OCI-LY7 (cell line): ENCODE measurements at regions not wholly inside any gene's neighbourhood (a gene's known extent, or its start where the extent isn't known, plus 50 kb on each side); places are given as distances from the start of the nearest gene placed in this dataset.

Experiments
- BruUV-seq: library from RNA; stranded (reverse); fragments of 400-500 nt; replicated peaks from 2 replicates; lab custom pipeline; 2021; lab: Mats Ljungman, UMichigan
- CTCF ChIA-PET: fragments of 300-600 bp; sonication (Branson Sonifier 250); formaldehyde crosslinking; loops from one replicate; lab custom pipeline; 2022; ENCODE audit warnings: antibody characterized with exemption; ENCODE audit not compliant: unreplicated experiment; lab: Charles Lee
- POLR2A ChIA-PET: fragments of 300-600 bp; sonication (Branson Sonifier 250); formaldehyde crosslinking; loops from one replicate; lab custom pipeline; 2022; ENCODE audit warnings: antibody characterized with exemption; lab: Charles Lee
- DNase-seq: peaks from one replicate; pipeline ENCODE4 v3.0.0-alpha.2; 2015; ENCODE audit warnings: low spot score
- H2AFZ ChIP-seq: fragments of 200-600 bp; sonication (generic), shearing (Covaris generic); 2 replicates; pipeline ENCODE4 v1.6.1; 2014; ENCODE audit warnings: mild to moderate bottlenecking, antibody characterized with exemption, low read length, moderate library complexity
- H3K27ac ChIP-seq: fragments of 200-600 bp; sonication (generic); 2 replicates; pipeline ENCODE4 v1.5.1; 2014; ENCODE audit warnings: mixed run types, low read depth, mild to moderate bottlenecking, moderate library complexity, low read length, inconsistent platforms; ENCODE audit not compliant: poor library complexity, severe bottlenecking
- H3K36me3 ChIP-seq: fragments of 200-600 bp; sonication (generic); 2 replicates; pipeline ENCODE4 v1.6.1; 2014; ENCODE audit warnings: mild to moderate bottlenecking, antibody characterized with exemption, low read length, moderate library complexity, mixed read lengths; ENCODE audit not compliant: insufficient read depth
- H3K4me1 ChIP-seq: fragments of 200-600 bp; sonication (generic); 2 replicates; pipeline ENCODE4 v1.5.1; 2014; ENCODE audit warnings: mild to moderate bottlenecking, low read length; ENCODE audit not compliant: insufficient read depth, poor library complexity, severe bottlenecking
- H3K4me2 ChIP-seq: fragments of 200-600 bp; sonication (generic); 2 replicates; pipeline ENCODE4 v1.6.1; 2014; ENCODE audit warnings: mild to moderate bottlenecking, low read length
- H3K4me3 ChIP-seq: fragments of 200-600 bp; sonication (generic); 2 replicates; pipeline ENCODE4 v1.5.1; 2014; ENCODE audit warnings: mild to moderate bottlenecking, low read depth, low read length; ENCODE audit not compliant: poor library complexity, severe bottlenecking
- H3K79me2 ChIP-seq: fragments of 200-600 bp; sonication (generic); 2 replicates; pipeline ENCODE4 v1.6.1; 2016; ENCODE audit warnings: low read depth, mild to moderate bottlenecking, low read length, moderate library complexity, mixed read lengths; ENCODE audit not compliant: insufficient read depth
- H3K9me2 ChIP-seq: fragments of 200-600 bp; sonication (generic); 2 replicates; pipeline ENCODE4 v1.6.1; 2016; ENCODE audit warnings: mild to moderate bottlenecking, low read length, mixed read lengths; ENCODE audit not compliant: insufficient read depth
- H3K9me3 ChIP-seq: fragments of 200-600 bp; sonication (generic); 2 replicates; pipeline ENCODE4 v1.6.1; 2014; ENCODE audit warnings: mild to moderate bottlenecking, mixed run types, low read length, mixed read lengths
- H4K20me1 ChIP-seq: fragments of 200-600 bp; sonication (generic); 2 replicates; pipeline ENCODE4 v1.6.1; 2014; ENCODE audit warnings: mild to moderate bottlenecking, antibody characterized with exemption, low read length, moderate library complexity, mixed read lengths; ENCODE audit not compliant: insufficient read depth
- EZH2phosphoT487 ChIP-seq: fragments of 200-600 bp; sonication (generic); IDR thresholded peaks from 2 replicates; pipeline ENCODE4 v1.6.1; 2018; ENCODE audit warnings: low read depth, borderline replicate concordance, mild to moderate bottlenecking, mixed run types, antibody characterized with exemption, low read length, moderate library complexity, mixed read lengths
- intact Hi-C: fragments of 100-400 bp; cut with micrococcal nuclease; formaldehyde crosslinking; loops from one replicate; pipeline ENCODE4 v1.10.0; 2022; ENCODE audit not compliant: unreplicated experiment
- TF ChIP-seq, protein P1 (sequence below): fragments of 200-600 bp; sonication (generic); conservative IDR thresholded peaks from 2 replicates; pipeline ENCODE4 v1.5.1; 2014; ENCODE audit warnings: mild to moderate bottlenecking, antibody characterized with exemption, low read length, moderate library complexity, mixed read lengths

DNA sequence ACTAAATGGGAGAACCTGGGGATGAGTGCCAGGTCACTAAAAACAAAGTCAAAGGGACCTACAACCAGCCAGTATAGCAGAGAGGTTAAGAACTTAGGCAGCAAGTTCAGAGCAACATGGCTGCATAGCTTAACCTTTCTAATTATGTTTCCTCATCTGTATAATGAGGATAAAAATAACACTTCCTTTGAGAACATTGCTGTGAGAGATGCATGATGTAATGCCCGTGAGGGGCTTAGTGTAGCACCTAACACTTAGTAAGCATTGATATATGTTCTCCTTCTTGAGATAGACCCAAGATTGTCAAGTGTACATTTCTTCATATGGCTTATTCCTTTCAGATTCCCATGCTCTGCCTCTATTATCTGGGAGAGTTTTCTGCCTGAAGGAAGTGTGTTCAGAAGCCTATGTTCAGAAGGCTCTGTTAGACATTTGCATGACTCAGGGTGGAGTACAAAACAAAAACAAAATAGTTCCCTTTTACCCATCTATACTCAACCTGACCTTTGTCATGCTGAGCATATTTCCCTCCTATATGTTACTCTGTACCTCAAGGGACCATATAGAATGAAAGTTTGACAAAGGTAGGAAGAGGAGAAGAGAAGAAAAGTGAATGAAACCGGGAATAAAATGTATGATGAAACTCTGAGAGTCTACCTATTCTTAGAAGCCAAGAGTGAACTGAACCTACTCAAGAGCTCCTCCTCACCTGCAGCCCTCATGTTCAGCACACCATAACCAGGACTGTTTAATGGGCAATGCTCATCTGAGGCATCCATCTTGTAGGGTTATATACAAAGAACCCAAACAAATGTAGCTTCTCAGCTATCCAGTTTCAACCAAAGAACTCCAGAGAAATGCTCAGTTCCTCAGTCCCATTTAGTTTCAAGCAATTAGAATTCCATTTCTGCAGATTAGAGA lies 70.7 kb upstream of the KCNMB2 start:
- CTCF ChIA-PET = interaction anchor here (1.1 kb wide), 1 partner anchor 322 kb away, joined by 4 read pairs; no protein-coding TSS in a partner anchor
- Histone ChIP-seq H2AFZ (no peak overlapping the region), H4K20me1 (no peaks in the 10 kb centered on the region), H3K4me1 (no peaks in the 10 kb centered on the region), H3K27ac (no peak overlapping the region), H3K4me2 (no peak overlapping the region), H3K9me3 (no peaks in the 10 kb centered on the region), H3K79me2 (no peaks in the 10 kb centered on the region), H3K4me3 (no peak overlapping the region), H3K9me2 (no peaks in the 10 kb centered on the region), H3K36me3 (no peaks in the 10 kb centered on the region)
- no peak for DNase-seq
- no TSS peak for BruUV-seq
- no peak for TF ChIP-seq EZH2phosphoT487
- TF ChIP-seq, protein P1, sequence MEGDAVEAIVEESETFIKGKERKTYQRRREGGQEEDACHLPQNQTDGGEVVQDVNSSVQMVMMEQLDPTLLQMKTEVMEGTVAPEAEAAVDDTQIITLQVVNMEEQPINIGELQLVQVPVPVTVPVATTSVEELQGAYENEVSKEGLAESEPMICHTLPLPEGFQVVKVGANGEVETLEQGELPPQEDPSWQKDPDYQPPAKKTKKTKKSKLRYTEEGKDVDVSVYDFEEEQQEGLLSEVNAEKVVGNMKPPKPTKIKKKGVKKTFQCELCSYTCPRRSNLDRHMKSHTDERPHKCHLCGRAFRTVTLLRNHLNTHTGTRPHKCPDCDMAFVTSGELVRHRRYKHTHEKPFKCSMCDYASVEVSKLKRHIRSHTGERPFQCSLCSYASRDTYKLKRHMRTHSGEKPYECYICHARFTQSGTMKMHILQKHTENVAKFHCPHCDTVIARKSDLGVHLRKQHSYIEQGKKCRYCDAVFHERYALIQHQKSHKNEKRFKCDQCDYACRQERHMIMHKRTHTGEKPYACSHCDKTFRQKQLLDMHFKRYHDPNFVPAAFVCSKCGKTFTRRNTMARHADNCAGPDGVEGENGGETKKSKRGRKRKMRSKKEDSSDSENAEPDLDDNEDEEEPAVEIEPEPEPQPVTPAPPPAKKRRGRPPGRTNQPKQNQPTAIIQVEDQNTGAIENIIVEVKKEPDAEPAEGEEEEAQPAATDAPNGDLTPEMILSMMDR = no peak
- POLR2A ChIA-PET = interaction anchor here (0.5 to 3.4 kb wide), 11 partner anchors 10 to 231 kb away, joined by 3 to 14 read pairs (median 3); no protein-coding TSS in a partner anchor
- intact Hi-C loops = no loop called here

GRCh38 chr3:178472941-178473340 lies 63.3 kb upstream of the KCNMB2 start:
- no peak for DNase-seq
- Histone ChIP-seq H3K27ac (no peak overlapping the region), H3K9me2 (no peaks in the 10 kb centered on the region), H3K4me3 (no peak overlapping the region), H3K36me3 (no peaks in the 10 kb centered on the region), H3K79me2 (no peaks in the 10 kb centered on the region), H2AFZ (no peak overlapping the region), H4K20me1 (no peaks in the 10 kb centered on the region), H3K9me3 (no peaks in the 10 kb centered on the region), H3K4me2 (no peak overlapping the region), H3K4me1 (no peaks in the 10 kb centered on the region)
- BruUV-seq = no TSS peak
- CTCF ChIA-PET = no interaction called here
- POLR2A ChIA-PET = interaction anchor here (0.7 kb wide), 1 partner anchor 8 kb away, joined by 3 read pairs; no protein-coding TSS in a partner anchor
- TF ChIP-seq EZH2phosphoT487 = no peak
- TF ChIP-seq, protein P1 = no peak
- intact Hi-C loops = no loop called here

DNA sequence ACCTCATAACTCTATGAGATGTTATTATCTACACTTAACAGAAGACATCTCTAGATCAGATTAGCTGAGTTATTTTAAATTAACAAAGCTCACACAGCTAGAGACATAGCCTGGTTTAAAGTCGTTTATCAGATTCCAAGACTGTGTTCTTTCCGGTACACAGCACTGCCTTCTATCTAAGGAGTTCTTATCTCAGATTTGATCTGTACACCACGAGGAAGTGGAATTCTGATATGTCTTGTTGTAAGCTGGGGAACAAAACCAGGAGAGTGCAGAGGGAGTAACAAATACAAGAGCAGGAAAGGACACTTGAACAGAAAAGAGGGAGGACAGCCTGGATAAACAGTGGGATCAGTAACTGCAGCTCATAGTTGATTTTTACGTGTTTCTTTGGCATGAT lies 61.7 kb upstream of the KCNMB2 start:
- POLR2A ChIA-PET = interaction anchor here (1.9 kb wide), 1 partner anchor 9 kb away, joined by 9 read pairs; no protein-coding TSS in a partner anchor
- no peaks in the 10 kb centered on the region for H3K79me2 ChIP-seq
- H3K36me3 ChIP-seq = no peaks in the 10 kb centered on the region
- CTCF ChIA-PET = no interaction called here
- no peaks in the 10 kb centered on the region for H4K20me1 ChIP-seq
- H3K9me3 ChIP-seq = no peaks in the 10 kb centered on the region
- H3K4me3 ChIP-seq = no peak overlapping the region
- H3K4me1 ChIP-seq = no peaks in the 10 kb centered on the region
- DNase-seq = no peak
- H2AFZ ChIP-seq = no peak overlapping the region
- no peak overlapping the region for H3K27ac ChIP-seq
- BruUV-seq = no TSS peak
- TF ChIP-seq EZH2phosphoT487 = no peak
- TF ChIP-seq, protein P1 = no peak
- H3K9me2 ChIP-seq = no peaks in the 10 kb centered on the region
- H3K4me2 ChIP-seq = no peak overlapping the region
- intact Hi-C loops = no loop called here
